DMS114 treated with DMSO at 0.1 percent for 48 hours (cell line): ENCODE measurements at regions not wholly inside any gene's neighbourhood (a gene's known extent, or its start where the extent isn't known, plus 50 kb on each side); places are given as distances from the start of the nearest gene placed in this dataset.

Source experiments
- DNase-seq: peaks from one replicate; lab custom pipeline; 2025; ENCODE audit not compliant: unreplicated experiment; lab: John Stamatoyannopoulos, UW

DNA sequence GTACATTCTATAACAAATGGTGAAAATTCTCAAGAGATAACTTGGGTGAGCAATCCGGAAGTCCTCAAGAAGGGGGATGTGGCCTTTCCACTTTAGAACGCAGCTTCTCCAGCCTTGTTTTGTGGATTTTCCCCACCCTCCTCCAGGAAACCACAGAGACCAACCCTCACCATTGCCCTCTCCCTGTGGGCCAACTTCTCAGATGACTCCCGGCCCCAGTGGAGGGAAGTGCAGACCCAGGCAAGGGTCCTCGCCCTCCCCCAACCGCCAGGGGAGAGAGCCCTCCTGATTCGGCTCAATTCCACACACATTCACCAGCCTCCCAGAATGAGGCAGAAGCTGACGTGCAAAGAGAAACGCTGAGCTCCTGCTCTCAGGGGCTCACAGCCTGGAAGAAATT is 277.2 kb downstream of the EIPR1 start:
- DNase-seq, result no peak

- DNase-seq, result no peak
Observed at GRCh38 chr2:3099860-3100234, 277.8 kb downstream of the EIPR1 start.

GRCh38 chr2:3099145-3099859 is 278.3 kb downstream of the EIPR1 start:
- no peak for DNase-seq

DNA sequence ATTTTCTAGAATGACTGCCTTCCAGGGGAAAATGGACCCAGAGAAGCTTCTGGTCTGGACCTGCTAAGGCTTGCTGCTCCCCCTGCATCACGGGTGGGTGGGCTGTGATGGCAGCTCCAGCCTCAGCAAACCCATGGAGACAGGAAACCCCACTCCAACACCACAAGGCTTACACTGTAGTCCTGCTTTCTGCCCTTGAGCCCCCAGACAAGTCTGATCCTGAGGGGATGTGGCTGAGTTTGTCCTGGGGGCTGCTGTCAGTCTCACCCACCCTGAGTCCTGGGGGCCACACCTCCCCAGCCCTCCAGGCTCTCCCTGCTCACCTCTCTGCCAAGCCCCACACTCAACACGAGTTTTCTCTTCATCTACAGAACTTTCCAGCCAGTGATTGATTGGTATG is 279.4 kb downstream of the EIPR1 start:
- DNase-seq, result no peak

- DNase-seq, result no peak
Observed at GRCh38 chr2:3097804-3098203, 279.8 kb downstream of the EIPR1 start.

- DNase-seq, result no peak
Observed at GRCh38 chr2:3094999-3095958, 282.3 kb downstream of the EIPR1 start.

DNA sequence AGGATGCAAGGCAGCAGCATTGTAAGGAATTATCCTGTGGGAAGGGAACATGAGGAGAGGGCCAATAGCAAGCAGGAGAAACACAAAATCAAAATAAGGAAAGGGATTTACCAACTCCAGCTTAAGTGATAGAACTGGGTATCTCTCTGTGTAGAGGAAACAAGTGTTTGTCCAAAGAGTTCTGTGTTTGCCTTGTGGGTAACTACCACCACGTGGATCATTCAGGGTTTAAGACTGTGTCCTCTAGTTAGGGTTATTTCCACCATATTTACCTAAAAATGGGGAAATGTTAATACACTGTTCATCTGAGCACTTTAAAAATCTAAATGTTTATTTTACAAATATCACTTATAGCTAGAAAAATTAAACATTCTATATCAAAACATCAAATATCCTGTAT is 283.3 kb downstream of the EIPR1 start:
- no peak for DNase-seq

- no peak for DNase-seq
Observed at GRCh38 chr2:3091696-3092095, 285.9 kb downstream of the EIPR1 start.

DNA sequence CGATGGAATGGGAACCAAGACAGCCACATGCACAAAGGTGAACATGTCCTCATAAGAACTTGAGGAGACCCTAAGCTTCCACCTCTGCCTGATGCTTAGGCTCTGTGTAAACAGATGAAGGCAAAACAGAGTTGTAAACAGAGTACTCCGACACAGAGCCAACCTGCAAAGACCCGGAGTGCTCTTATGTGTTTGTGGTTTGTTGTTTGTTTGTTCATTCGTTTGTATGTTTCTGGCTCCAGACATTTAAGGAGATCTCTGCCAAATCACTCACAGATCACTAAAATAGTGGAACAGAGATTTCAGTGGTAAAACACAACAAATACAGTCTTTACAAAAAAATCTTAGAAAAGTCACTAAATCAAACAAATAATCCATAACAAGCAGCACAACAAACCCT is 294.9 kb downstream of the EIPR1 start:
- DNase-seq, result no peak

GRCh38 chr2:3079959-3080948 is 297.4 kb downstream of the EIPR1 start:
- DNase-seq, result no peak

- DNase-seq, result no peak
Observed at GRCh38 chr2:3079466-3079865, 298.2 kb downstream of the EIPR1 start.

GRCh38 chr2:3078684-3079083 is 298.9 kb downstream of the EIPR1 start:
- no peak for DNase-seq

DNA sequence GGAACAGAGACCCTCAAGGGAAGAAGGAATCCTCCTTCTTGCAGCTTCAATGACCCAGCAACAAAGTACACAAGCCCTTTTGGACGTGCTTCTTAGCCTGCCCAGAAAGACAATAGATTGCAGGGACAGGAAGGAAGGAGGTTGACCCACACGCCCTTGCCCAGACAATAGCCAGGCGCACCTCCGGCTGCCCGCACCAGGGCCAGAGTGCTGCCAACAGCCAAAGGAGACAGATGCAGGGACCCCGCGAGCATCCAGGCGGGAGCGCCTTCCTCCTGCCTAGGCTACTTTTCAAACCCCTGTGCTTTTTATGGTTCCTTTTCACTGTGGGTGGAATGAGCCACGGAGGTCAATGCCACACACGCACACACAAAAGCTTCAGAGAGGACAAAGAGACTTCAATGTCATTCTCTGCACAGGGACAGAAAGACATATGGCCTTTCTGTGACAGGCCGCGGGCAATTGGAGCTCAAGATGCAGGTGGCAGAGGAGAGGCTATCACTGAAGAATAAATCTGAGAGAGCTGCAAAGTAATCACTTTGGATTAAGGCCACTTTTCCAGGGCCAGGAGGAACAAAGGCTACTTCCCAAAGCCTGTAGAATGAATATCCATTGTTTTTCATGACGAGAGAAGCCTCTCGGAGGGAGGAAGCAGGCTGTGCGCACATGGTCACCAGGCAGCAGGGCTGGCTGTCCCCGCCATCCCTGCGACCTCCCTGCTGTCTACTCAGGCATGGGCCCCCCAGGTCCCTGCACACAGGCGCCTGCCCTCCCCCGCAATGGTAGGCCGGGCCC is 300.6 kb downstream of the EIPR1 start:
- DNase-seq, result no peak

GRCh38 chr2:3075991-3076340 is 301.7 kb downstream of the EIPR1 start:
- no peak for DNase-seq

DNA sequence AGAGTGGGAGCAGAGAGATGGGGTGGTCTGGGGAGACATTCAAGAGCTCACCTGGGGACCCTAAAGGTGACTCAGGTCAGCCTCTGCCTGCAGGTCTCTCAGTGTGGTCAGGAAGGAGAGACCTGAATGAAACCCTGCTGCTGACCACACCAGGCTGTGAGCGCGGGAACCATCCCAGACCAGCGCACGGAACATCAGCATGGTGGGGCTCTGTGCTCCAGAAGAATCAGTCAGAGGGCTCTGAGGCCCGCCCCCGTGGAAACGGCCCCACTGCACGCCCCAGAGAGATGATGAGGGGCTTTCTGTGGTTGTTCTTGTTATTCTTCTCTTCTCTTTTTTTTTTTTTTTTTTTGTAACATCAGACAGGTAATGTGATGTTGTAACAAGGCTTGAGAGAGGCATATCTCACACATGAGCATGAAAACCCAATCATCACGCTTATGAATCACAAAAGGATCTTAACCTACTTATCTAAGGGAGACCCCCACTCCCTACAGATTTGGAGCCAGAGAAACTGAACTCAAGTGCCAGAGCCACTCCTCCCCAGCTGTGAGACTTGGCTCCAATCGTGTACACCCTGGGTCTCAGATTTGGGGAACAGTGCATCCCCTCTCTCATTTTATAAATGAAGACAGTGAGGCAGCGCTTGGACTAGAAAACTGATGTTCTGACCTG is 302.2 kb downstream of the EIPR1 start:
- no peak for DNase-seq

DNA sequence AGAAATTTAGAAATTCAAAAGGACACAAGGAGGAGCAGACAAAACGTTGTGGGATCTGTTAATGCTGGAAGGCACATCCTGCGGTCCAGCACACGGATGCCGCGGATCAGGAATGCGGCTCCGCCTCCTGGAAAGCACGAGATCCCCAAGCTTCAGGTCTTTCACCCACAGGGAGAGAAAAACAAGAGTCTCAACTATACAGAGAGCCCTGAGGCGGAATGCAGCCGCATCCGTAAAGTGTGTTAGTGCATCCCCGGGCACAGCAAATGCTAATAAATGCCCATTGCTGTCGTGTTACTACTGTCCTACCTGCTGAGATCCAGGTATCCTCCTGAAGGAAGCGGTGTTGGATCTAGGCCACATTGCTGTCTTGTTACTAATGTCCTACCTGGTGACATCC is 303.9 kb downstream of the EIPR1 start:
- no peak for DNase-seq

GRCh38 chr2:3073041-3073595 is 304.5 kb downstream of the EIPR1 start:
- DNase-seq, result no peak

GRCh38 chr2:3071685-3072263 is 305.8 kb downstream of the EIPR1 start:
- no peak for DNase-seq

- DNase-seq, result no peak
Observed at GRCh38 chr2:3066831-3067230, 310.8 kb downstream of the EIPR1 start.
